ENCODE measurements at regions not wholly inside any gene's neighbourhood (a gene's known extent, or its start where the extent isn't known, plus 50 kb on each side); places are given as distances from the start of the nearest gene placed in this dataset.

- Mint-ChIP-seq H3K27me3 (ENCODE audit: insufficient read depth) (peaks cover 4% of the 10 kb centered on the region), H3K4me1 (no peaks in the 10 kb centered on the region), H3K36me3 (ENCODE audit: low read depth) (no peaks in the 10 kb centered on the region), H3K4me3 (no peak overlapping the region), H3K9me3 (no peaks in the 10 kb centered on the region), H3K27ac (no peak overlapping the region)
- no peaks in the 10 kb centered on the region for H3K4me1 ChIP-seq (ENCODE audit: control insufficient read depth, insufficient read depth, low read length)
- no peak for TF ChIP-seq CTCF (conservative IDR thresholded peaks at IDR 0.05)
- WGBS, 2 experiments (ENCODE audit: insufficient coverage in 1 of 2, insufficient read length in 1 of 2) = 90 to 95% methylated on average over 2 to 5 of the region's 6 CpGs
- H3K4me3 ChIP-seq (ENCODE audit: low read length) = no peak overlapping the region
- no peak for DNase-seq
- no peaks in the 10 kb centered on the region for H3K36me3 ChIP-seq (ENCODE audit: control insufficient read depth, insufficient read depth, low read length)
- H3K9me3 ChIP-seq (ENCODE audit: control insufficient read depth, low read length) = no peaks in the 10 kb centered on the region
- no peak overlapping the region for H3K27ac ChIP-seq (ENCODE audit: low read depth, low read length)
- no peaks in the 10 kb centered on the region for H3K27me3 ChIP-seq (ENCODE audit: control insufficient read depth, insufficient read depth, low read length, poor library complexity, severe bottlenecking)
- H3K9ac ChIP-seq (ENCODE audit: extremely low read depth, low read length, poor library complexity, severe bottlenecking) = no peak overlapping the region
Observed at GRCh38 chr2:3129867-3130266, 247.8 kb downstream of the EIPR1 start.

GRCh38 chr2:3128786-3129185 is 248.8 kb downstream of the EIPR1 start:
- H3K4me1 ChIP-seq (ENCODE audit: control insufficient read depth, insufficient read depth, low read length) = no peaks in the 10 kb centered on the region
- H3K27ac Mint-ChIP-seq = no peak overlapping the region
- no peak for DNase-seq

GRCh38 chr2:3127710-3128109 is 249.9 kb downstream of the EIPR1 start:
- H3K36me3 ChIP-seq (ENCODE audit: control insufficient read depth, insufficient read depth, low read length) = no peaks in the 10 kb centered on the region
- Mint-ChIP-seq H3K4me1 (no peaks in the 10 kb centered on the region), H3K4me3 (no peak overlapping the region), H3K9me3 (no peaks in the 10 kb centered on the region), H3K27ac (no peak overlapping the region), H3K27me3 (ENCODE audit: insufficient read depth) (peaks cover 1% of the 10 kb centered on the region), H3K36me3 (ENCODE audit: low read depth) (no peaks in the 10 kb centered on the region)
- H3K27me3 ChIP-seq (ENCODE audit: control insufficient read depth, insufficient read depth, low read length, poor library complexity, severe bottlenecking) = no peaks in the 10 kb centered on the region
- H3K9ac ChIP-seq (ENCODE audit: extremely low read depth, low read length, poor library complexity, severe bottlenecking) = no peak overlapping the region
- no peak for TF ChIP-seq CTCF (conservative IDR thresholded peaks at IDR 0.05)
- no peaks in the 10 kb centered on the region for H3K4me1 ChIP-seq (ENCODE audit: control insufficient read depth, insufficient read depth, low read length)
- no peak for DNase-seq
- WGBS, 2 experiments (ENCODE audit: insufficient coverage in 1 of 2, insufficient read length in 1 of 2) = 75 to 92% methylated on average over 2 to 5 of the region's 5 CpGs
- no peaks in the 10 kb centered on the region for H3K9me3 ChIP-seq (ENCODE audit: control insufficient read depth, low read length)
- H3K27ac ChIP-seq (ENCODE audit: low read depth, low read length) = no peak overlapping the region
- H3K4me3 ChIP-seq (ENCODE audit: low read length) = no peak overlapping the region

More at GRCh38 chr2:3128786-3129185, 248.8 kb downstream of the EIPR1 start:
- no peak overlapping the region for H3K9ac ChIP-seq (ENCODE audit: extremely low read depth, low read length, poor library complexity, severe bottlenecking)
- peaks cover 4% of the 10 kb centered on the region for H3K27me3 Mint-ChIP-seq (ENCODE audit: insufficient read depth)
- no peak overlapping the region for H3K4me3 ChIP-seq (ENCODE audit: low read length)
- no peaks in the 10 kb centered on the region for H3K27me3 ChIP-seq (ENCODE audit: control insufficient read depth, insufficient read depth, low read length, poor library complexity, severe bottlenecking)
- no peak overlapping the region for H3K27ac ChIP-seq (ENCODE audit: low read depth, low read length)
- no peak overlapping the region for H3K4me3 Mint-ChIP-seq
- H3K36me3 Mint-ChIP-seq (ENCODE audit: low read depth) = no peaks in the 10 kb centered on the region
- H3K9me3 ChIP-seq (ENCODE audit: control insufficient read depth, low read length) = no peaks in the 10 kb centered on the region
- no peaks in the 10 kb centered on the region for H3K9me3 Mint-ChIP-seq
- 93 to 97% methylated on average over 6 to 7 of the region's 7 CpGs for WGBS, 2 experiments (ENCODE audit: insufficient coverage in 1 of 2, insufficient read length in 1 of 2)
- no peak for TF ChIP-seq CTCF (conservative IDR thresholded peaks at IDR 0.05)
- H3K36me3 ChIP-seq (ENCODE audit: control insufficient read depth, insufficient read depth, low read length) = no peaks in the 10 kb centered on the region
- H3K4me1 Mint-ChIP-seq = no peaks in the 10 kb centered on the region
